Immature natural killer cell (primary cell): ENCODE measurements at regions not wholly inside any gene's neighbourhood (a gene's known extent, or its start where the extent isn't known, plus 50 kb on each side); places are given as distances from the start of the nearest gene placed in this dataset.

ENCODE experiments used
- DNase-seq, 3 donors: peaks; one replicate each; pipeline ENCODE4 v3.0.0; 2022; ENCODE audit warnings: mixed read lengths in 1 of 3
- H3K27ac Mint-ChIP-seq, 6 donors: one replicate each; pipeline ENCODE4 v1.8.0; 2020; ENCODE audit warnings: mixed read lengths in 6 of 6, mild to moderate bottlenecking in 5 of 6, inconsistent platforms in 4 of 6, moderate library complexity in 3 of 6
- H3K27me3 Mint-ChIP-seq, 3 donors: one replicate each; pipeline ENCODE4 v1.8.0; 2020 to 2021; ENCODE audit warnings: low read depth in 3 of 3, mild to moderate bottlenecking in 3 of 3, mixed read lengths in 3 of 3, moderate library complexity in 3 of 3, inconsistent platforms in 1 of 3
- H3K36me3 Mint-ChIP-seq, 3 donors: one replicate each; pipeline ENCODE4 v1.8.0; 2020; ENCODE audit warnings: mixed read lengths in 3 of 3, inconsistent platforms in 2 of 3, mild to moderate bottlenecking in 2 of 3
- H3K4me1 Mint-ChIP-seq, 2 donors: one replicate each; pipeline ENCODE4 v1.8.0; 2020; ENCODE audit warnings: inconsistent platforms in 2 of 2, mild to moderate bottlenecking in 2 of 2, mixed read lengths in 2 of 2, moderate library complexity in 1 of 2
- H3K4me3 Mint-ChIP-seq, 5 donors: one replicate each; pipeline ENCODE4 v1.8.0; 2020; ENCODE audit warnings: mild to moderate bottlenecking in 5 of 5, mixed read lengths in 5 of 5, inconsistent platforms in 3 of 5, moderate library complexity in 3 of 5
- H3K9me3 Mint-ChIP-seq, 6 donors: one replicate each; pipeline ENCODE4 v1.8.0; 2020; ENCODE audit warnings: mild to moderate bottlenecking in 6 of 6, mixed read lengths in 6 of 6, inconsistent platforms in 4 of 6, moderate library complexity in 3 of 6

DNA sequence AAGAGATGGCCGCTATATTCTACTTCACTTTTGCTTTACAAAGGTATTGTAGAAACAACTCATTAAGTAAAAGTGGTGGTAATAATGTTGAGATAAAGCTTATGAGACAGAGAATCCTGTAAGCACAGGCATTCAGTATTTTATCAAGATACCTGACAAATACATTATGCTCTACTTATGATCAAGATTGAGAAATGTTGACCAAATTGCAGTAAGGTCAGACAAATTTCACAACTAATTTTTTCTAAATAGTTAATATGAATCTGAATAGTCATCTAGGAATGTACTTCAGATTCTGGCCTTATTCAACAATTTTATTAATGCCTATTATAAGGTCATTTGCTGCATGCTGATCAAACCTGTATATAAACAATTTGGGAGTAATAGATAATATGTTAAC is 95.1 kb upstream of the MBNL1 start:
- no peak overlapping the region for H3K4me3 Mint-ChIP-seq
- peaks cover 0 to 1% (median 0%) of the 10 kb centered on the region in 3 donors for H3K27me3 Mint-ChIP-seq
- DNase-seq: no peak
- H3K4me1 Mint-ChIP-seq: peaks cover 4 to 10% of the 10 kb centered on the region in 2 donors
- H3K27ac Mint-ChIP-seq: no peak overlapping the region
- H3K36me3 Mint-ChIP-seq: no peaks in the 10 kb centered on the region
- peaks cover 0 to 2% (median 0%) of the 10 kb centered on the region in 6 donors for H3K9me3 Mint-ChIP-seq

DNA sequence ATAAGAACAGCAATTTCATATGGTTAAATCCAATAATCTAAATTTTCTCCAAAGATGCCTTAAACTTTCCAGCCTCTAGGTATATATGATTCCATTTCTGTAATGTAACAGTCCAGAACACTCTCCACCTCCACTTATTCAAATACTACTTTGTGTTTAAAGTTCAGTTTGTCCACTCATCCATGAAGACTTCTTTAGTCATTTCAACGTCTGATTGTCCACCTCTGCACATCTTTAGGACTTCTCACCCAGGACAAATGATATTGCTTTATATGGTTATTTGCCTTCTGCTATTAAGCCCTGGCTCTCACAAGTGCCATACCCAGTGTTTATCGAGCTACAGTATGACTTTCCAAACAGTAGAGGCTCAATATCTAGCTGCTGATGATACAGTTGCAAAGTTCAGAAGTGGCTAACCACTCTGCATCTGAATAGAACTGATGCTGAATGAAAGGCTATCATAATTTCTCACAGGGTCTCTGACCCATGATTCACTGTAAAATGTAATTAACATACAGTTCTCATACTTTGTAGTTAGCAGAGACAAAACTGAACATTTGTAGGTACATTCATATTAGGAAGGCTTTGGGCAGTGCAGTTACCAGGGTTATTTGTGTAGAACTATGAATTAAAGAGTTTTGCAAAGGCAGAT is 93.7 kb upstream of the MBNL1 start:
- Mint-ChIP-seq H3K4me3 (no peak overlapping the region), H3K4me1 (peaks cover 14 to 24% of the 10 kb centered on the region in 2 donors), H3K27ac (no peak overlapping the region), H3K9me3 (peaks cover 0 to 2% (median 0%) of the 10 kb centered on the region in 6 donors), H3K27me3 (peaks cover 0 to 1% (median 0%) of the 10 kb centered on the region in 3 donors), H3K36me3 (no peaks in the 10 kb centered on the region)
- no peak for DNase-seq

DNA sequence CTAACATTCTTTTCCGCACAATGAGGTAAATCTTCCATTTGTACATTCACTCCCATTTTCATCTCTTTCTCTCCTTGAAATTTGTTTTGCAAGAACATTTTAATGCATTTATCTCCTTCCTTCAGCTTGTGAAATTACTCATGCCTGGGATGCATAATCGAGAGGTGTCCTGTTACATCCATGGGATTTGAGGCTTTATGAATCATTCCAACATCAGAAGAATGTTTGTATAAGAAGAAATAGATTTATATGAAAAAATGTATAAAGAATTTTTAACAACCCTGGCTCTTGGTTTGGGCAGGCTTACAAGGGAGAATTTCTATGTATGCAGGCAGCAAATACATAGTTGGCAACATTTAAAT is 93.2 kb upstream of the MBNL1 start:
- H3K4me1 Mint-ChIP-seq: peaks cover 16 to 29% of the 10 kb centered on the region in 2 donors
- H3K27me3 Mint-ChIP-seq: peaks cover 0 to 1% (median 0%) of the 10 kb centered on the region in 3 donors
- H3K36me3 Mint-ChIP-seq: no peaks in the 10 kb centered on the region
- no peak for DNase-seq
- no peak overlapping the region for H3K4me3 Mint-ChIP-seq
- H3K9me3 Mint-ChIP-seq: peaks cover 0 to 2% (median 0%) of the 10 kb centered on the region in 6 donors
- H3K27ac Mint-ChIP-seq: no peak overlapping the region

DNA sequence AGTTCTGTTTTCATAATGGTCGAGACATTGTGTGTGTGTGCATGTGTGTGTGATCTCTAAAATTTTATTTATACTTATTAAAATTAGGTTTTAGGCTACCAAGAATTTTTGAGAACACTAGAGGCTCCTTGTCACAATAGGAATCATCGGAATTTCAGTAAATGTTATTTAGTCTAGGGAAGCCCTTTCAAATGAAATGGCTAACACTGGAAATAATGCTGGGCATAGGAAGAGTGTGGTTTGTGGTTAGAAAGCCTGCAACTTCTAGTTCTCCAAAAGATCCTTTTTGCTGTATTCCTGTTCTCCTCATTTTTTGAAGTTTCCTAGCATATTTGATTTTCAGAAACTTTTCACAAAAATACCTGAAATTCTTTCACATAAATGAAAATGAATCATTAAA is 92.5 kb upstream of the MBNL1 start:
- Mint-ChIP-seq H3K9me3 (peaks cover 0 to 2% (median 0%) of the 10 kb centered on the region in 6 donors), H3K36me3 (no peaks in the 10 kb centered on the region), H3K27ac (no peak overlapping the region), H3K4me1 (peaks cover 23 to 36% of the 10 kb centered on the region in 2 donors), H3K27me3 (peaks cover 0 to 1% (median 0%) of the 10 kb centered on the region in 3 donors), H3K4me3 (no peak overlapping the region)
- DNase-seq: no peak

DNA sequence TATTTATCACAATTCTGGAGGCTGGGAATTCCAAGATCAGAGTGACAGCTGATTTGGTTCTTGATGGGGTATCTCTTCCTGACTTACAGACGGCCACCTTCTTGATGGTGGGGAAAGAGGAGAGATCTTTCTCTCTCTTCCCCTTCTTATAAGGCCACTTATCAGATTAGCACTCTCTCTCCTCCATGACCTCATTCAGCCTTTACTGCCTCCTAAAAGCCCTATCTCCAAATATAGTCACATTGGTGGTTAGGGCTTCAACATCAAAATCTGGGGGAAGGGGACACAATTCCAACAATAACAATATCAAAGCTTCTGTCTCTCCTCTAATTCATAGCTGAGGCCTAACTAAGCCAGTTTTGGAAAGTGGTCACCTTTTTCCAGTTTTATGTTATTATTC is 91.7 kb upstream of the MBNL1 start:
- H3K4me1 Mint-ChIP-seq: peaks cover 24 to 41% of the 10 kb centered on the region in 2 donors
- no peak for DNase-seq
- H3K4me3 Mint-ChIP-seq: no peak overlapping the region
- no peak overlapping the region for H3K27ac Mint-ChIP-seq
- no peaks in the 10 kb centered on the region for H3K9me3 Mint-ChIP-seq
- no peaks in the 10 kb centered on the region for H3K36me3 Mint-ChIP-seq
- H3K27me3 Mint-ChIP-seq: peaks cover 0 to 1% (median 0%) of the 10 kb centered on the region in 3 donors

DNA sequence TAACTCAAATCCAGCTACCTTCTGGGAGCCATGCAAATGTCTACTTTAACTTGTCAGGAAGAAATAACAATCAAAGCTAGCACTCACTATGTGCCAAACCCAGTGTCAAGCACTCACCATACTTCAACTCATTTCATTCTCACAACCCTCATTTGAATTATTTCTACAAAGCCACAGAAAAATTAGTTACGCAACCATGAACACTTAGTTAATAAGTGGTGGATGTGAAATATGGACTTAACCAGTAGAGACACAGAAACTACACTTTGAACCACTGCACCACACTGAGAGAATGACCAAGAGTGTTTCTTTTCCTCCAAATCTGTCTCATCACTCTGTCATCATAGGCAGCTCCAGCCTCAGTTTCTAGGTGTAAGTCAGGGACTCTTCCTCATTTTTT is 91.0 kb upstream of the MBNL1 start:
- H3K4me3 Mint-ChIP-seq: no peak overlapping the region
- H3K4me1 Mint-ChIP-seq: peaks cover 26 to 44% of the 10 kb centered on the region in 2 donors
- DNase-seq: no peak
- H3K9me3 Mint-ChIP-seq: no peaks in the 10 kb centered on the region
- no peaks in the 10 kb centered on the region for H3K36me3 Mint-ChIP-seq
- H3K27ac Mint-ChIP-seq: no peak overlapping the region
- no peaks in the 10 kb centered on the region for H3K27me3 Mint-ChIP-seq

DNA sequence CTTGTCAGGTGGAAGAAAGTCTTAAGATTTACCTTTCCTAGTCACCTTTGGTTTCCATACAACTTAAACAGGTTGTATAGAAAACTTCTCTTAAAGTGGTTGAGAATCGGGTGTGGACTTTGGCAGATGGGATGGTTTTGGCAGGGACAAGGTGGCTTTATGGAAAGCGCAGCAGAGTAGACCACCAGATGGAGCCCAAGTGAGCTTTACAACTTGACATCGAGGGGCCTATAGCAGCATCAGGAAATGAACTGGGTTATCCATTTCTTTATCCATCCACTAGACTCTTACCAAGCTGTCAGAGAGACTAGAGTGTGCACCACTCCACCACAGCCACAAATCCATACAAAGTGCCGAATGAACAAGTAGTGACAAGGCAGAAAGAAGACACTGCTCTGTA is 85.3 kb upstream of the MBNL1 start:
- H3K9me3 Mint-ChIP-seq: no peaks in the 10 kb centered on the region
- H3K27ac Mint-ChIP-seq: peak overlapping the region in 2 of 6 donors; percentile 13 to 64
- H3K27me3 Mint-ChIP-seq: peaks cover 0 to 2% (median 0%) of the 10 kb centered on the region in 3 donors
- H3K4me3 Mint-ChIP-seq: peak overlapping the region in 1 of 5 donors; percentile 7
- no peaks in the 10 kb centered on the region for H3K36me3 Mint-ChIP-seq
- peaks cover 43 to 60% of the 10 kb centered on the region in 2 donors for H3K4me1 Mint-ChIP-seq
- peak; percentile 41 to 53 (median 43) for DNase-seq

DNA sequence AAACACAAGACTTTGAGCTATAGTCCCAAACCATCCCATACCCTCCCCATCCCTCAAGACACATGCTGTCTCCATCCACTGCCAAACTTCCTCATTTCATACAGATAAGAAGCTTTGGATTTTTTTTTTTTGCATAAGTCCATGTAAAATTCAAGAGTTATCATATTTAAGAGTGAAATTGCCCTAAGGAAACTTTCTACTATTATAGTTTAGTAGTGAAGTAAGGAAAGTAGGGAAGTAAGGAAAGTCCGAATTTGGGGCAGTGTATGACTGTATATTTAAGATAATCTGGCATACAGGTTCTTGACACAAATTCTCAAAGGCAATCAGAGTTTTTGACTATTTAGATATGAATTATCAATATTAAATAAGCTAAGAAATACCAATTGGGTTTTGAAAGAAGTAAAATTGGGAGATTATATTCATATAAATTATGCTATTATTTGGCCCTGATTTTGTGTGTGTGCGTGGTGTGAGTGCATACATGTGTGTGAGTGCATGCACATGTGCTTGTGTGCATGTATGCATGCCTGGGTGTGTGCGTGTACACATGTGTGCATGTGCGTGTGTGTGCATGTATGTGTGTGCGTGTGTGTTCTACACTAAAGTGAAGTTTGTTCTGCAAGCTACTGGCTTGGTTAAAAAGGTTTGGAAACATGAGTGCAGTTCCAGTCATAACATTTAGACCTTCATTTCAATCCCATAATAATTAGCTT is 83.6 kb upstream of the MBNL1 start:
- Mint-ChIP-seq H3K4me3 (no peak overlapping the region), H3K27ac (no peak overlapping the region), H3K27me3 (peaks cover 0 to 2% (median 0%) of the 10 kb centered on the region in 3 donors), H3K36me3 (no peaks in the 10 kb centered on the region), H3K9me3 (no peaks in the 10 kb centered on the region), H3K4me1 (peaks cover 35 to 51% of the 10 kb centered on the region in 2 donors)
- no peak for DNase-seq

DNA sequence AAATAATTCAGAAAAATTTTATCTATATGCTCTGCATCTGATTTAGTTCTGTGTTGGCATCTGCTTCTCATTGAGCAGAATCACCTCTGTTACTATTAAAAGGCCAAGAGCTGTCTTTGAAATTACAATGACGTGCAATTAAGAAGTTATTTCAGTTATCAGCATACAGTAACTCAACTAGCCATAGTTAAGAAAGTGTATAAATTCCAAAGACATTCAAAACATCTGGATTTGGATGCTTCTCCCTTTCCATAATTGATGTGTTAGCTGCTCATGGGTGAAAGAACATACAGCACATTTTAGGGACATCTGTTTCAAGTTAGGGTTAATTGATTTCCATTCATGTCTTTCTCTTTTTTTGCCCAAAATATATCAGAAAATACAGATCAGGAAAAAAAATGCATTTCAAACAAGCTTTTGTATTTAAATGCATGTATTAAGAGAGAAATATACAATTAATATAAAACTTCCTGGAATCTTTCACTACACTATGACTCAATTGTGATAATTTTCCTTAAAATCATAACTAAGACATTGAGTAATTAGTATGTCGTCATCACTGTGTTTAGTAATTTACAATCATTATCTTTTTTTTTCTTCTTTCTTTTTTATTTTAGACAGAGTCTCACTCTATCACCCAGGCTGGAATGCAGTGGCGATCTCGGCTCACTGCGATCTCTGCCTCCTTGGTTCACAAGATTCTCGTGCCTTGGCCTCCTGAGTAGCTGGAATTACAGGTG is 82.7 kb upstream of the MBNL1 start:
- H3K36me3 Mint-ChIP-seq: no peaks in the 10 kb centered on the region
- DNase-seq: no peak
- H3K4me1 Mint-ChIP-seq: peaks cover 29 to 42% of the 10 kb centered on the region in 2 donors
- no peaks in the 10 kb centered on the region for H3K9me3 Mint-ChIP-seq
- peaks cover 0 to 2% (median 0%) of the 10 kb centered on the region in 3 donors for H3K27me3 Mint-ChIP-seq
- no peak overlapping the region for H3K27ac Mint-ChIP-seq
- H3K4me3 Mint-ChIP-seq: no peak overlapping the region

DNA sequence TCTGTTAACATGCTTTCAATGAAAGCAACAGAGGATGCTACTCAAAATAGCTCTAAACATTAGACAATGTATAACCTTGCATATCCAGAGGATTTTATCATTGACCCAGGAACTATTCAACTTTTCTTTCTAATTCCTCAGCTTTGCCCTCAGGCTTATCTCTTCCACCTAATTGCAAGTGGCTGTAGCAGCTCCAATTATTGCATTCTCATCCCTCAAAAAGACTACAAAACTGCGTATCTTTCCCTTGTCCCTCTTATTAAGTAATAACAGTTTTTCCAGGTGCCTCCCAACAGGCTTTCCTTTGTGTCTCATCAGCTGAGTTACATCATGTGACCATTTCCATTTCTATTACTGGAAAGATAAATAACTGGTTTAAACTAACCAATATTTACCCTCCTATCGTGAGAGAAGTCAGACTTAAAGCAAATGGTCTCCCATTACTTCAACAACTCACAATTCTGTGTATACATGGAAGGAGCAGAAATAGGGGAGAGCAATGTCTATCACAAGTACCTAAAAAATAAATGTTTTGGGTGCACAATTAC is 78.0 kb upstream of the MBNL1 start:
- no peak overlapping the region for H3K4me3 Mint-ChIP-seq
- H3K36me3 Mint-ChIP-seq: no peaks in the 10 kb centered on the region
- no peaks in the 10 kb centered on the region for H3K9me3 Mint-ChIP-seq
- H3K4me1 Mint-ChIP-seq: peaks cover 39 to 54% of the 10 kb centered on the region in 2 donors
- H3K27me3 Mint-ChIP-seq: peaks cover 0 to 7% (median 2%) of the 10 kb centered on the region in 3 donors
- no peak for DNase-seq
- no peak overlapping the region for H3K27ac Mint-ChIP-seq

DNA sequence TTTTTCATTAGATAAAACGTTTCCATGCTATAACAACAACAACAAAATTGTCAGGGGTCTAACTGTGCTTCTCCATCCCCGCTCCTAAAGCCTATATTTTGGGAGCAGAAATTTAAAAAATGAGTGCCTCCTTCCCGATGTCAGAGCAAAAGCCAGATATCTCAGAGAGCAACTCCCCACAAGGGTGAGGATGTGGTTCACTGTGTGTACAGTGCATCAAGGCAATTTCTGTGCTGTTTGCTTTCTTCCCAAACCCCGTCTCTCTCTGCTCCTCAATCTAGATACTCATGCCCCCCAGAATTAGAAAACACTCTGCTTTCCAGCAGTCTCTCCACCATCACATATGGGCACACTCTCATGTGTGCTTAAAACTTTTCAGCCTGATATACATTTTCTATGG is 76.7 kb upstream of the MBNL1 start:
- no peaks in the 10 kb centered on the region for H3K9me3 Mint-ChIP-seq
- peak in 1 of 3 donors; percentile 34 for DNase-seq
- no peaks in the 10 kb centered on the region for H3K36me3 Mint-ChIP-seq

DNA sequence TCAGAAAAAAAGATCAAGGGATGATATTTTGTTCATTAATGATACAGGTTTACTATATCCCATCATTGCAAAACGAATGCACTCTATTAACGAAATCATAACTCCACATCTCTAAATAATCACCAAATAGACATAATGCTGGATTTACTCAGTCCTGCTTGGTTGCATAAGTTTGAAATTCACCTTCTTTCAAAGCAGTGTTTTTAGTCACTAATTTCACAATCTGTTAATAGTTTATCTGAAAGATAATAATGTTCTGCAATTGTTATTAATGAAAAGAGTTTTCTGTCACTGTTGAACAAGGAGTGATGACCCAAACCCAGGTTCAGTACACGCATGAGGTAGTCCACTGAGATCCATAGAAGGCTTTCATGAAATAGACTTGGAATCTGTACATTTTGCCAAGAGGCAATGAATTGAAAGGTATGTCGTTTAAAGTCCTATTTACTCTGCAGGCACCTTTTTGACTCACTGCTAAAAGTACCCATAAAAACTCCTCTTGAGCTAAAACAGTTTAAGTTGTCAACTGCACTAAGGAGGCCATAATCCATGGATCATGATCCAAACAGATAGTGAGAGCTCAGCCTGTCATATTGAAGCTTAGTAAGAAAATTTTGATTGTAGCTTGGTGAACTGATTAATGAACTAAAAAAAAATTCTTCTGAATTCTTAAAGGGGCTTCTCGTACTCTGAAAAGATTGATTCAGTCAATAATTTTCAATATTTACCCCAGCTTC is 75.6 kb upstream of the MBNL1 start:
- Mint-ChIP-seq H3K27ac (peak overlapping the region; percentile 86 to 94 (median 92)), H3K36me3 (peaks cover 0 to 6% (median 0%) of the 10 kb centered on the region in 3 donors), H3K4me1 (peaks cover 61 to 76% of the 10 kb centered on the region in 2 donors), H3K4me3 (peak overlapping the region; percentile 81 to 92 (median 87)), H3K27me3 (peaks cover 0 to 8% (median 3%) of the 10 kb centered on the region in 3 donors), H3K9me3 (no peaks in the 10 kb centered on the region)
- no peak for DNase-seq

More for the DNA sequence above, 76.7 kb upstream of the MBNL1 start:
- Mint-ChIP-seq H3K4me1 (peaks cover 52 to 66% of the 10 kb centered on the region in 2 donors), H3K27ac (peak overlapping the region; percentile 52 to 91 (median 77)), H3K27me3 (peaks cover 0 to 7% (median 2%) of the 10 kb centered on the region in 3 donors), H3K4me3 (peak overlapping the region; percentile 56 to 92 (median 67))

DNA sequence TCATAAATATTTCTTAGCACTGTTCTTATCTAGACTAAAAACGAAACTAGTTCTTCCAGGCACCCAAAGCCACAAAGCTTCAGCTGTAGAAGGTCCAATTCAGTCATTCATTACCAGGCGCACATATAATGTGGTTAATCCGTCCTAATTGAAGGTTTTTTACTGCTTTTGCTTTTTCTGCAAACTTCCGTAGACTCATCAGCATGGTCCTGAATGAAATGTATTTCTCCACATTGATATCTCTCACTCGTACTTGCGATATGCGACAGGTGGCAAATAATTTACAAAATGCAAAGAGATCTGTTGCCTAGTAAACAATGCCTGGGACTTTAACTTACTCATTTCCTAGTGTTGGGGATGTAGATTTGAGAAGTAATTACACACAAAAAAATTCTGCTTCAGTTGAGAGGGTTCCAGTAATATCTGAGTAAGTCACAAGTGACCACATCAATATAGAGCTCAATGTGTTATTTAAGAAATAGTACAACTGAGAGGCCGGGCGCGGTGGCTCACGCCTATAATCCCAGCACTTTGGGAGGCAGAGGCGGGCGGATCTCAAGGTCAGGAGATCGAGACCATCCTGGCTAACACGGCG is 75.0 kb upstream of the MBNL1 start:
- H3K27me3 Mint-ChIP-seq: peaks cover 0 to 8% (median 2%) of the 10 kb centered on the region in 3 donors
- peak overlapping the region; percentile 86 to 94 (median 92) for H3K27ac Mint-ChIP-seq
- peak; percentile 34 to 62 (median 47) for DNase-seq
- H3K36me3 Mint-ChIP-seq: peaks cover 0 to 6% (median 0%) of the 10 kb centered on the region in 3 donors
- H3K4me1 Mint-ChIP-seq: peaks cover 61 to 76% of the 10 kb centered on the region in 2 donors
- peak overlapping the region; percentile 81 to 92 (median 87) for H3K4me3 Mint-ChIP-seq
- H3K9me3 Mint-ChIP-seq: no peaks in the 10 kb centered on the region
